ENCODE measurements at regions not wholly inside any gene's neighbourhood (a gene's known extent, or its start where the extent isn't known, plus 50 kb on each side); places are given as distances from the start of the nearest gene placed in this dataset.

DNA sequence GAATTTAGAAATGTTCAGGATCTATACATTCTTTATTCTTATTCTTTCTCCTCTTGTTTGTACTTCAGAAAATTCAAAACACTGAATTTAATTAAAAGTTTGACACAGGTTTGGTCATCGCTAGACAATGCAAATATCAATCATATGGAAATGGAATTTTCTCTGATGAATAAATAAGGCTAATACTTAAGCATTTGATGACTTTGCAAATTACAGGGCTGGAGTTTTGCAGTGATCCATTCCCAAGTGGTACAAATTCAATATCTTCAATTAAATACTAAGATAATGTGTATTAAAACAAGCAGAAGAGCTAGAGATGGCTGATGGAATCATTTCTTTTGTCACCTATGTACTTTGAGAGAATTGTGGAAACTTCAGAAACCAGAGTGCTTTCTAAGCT, 439.6 kb downstream of the DYNC2H1 start:
- no peak for DNase-seq
- TF ChIP-seq POLR2A (IDR thresholded peaks at IDR 0.05; ENCODE audit: low read length): no peak
- TF ChIP-seq GATA1 (IDR thresholded peaks at IDR 0.05; ENCODE audit: low read depth, low read length): no peak

DNA sequence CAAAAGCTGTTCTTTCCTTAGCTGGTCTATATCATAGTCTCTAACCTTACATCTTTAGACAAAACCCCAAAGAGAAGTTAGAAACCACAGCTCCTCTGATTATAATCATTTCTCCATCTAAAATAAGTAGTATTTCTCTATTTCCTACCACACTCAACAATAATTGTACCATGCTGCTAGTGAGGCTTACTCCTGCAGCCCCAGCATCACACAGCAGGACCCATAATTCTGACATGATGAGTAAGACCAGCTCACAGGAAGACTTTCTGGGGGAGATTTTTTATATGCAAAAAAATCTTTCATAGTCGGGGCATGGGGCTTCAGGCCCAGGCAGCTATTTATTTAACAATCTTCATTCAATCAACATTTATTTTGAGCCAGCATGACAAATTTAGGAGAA, 441.6 kb downstream of the DYNC2H1 start:
- no peak for DNase-seq
- no peak for TF ChIP-seq POLR2A (IDR thresholded peaks at IDR 0.05; ENCODE audit: low read length)
- TF ChIP-seq GATA1 (IDR thresholded peaks at IDR 0.05; ENCODE audit: low read depth, low read length): no peak

DNA sequence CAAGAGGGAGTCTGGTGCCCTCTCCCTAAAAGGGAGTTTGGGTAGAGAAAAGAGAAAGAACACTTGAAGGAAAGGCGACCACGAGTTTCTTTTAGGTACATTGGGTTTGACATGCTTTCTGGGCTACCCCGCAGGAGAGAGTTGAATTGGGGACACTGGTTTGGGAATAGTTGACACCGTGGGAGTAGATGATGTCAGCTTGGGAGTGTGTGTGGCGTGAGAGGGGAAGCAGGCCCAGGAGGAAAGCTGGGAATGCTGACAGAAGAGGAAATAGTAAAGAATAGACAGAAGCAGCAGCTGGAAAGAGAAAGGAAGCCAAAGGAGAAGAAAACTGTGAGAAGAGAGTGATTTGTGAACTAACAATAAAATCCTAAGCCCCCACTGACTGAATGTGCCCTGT, 442.9 kb downstream of the DYNC2H1 start:
- DNase-seq: no peak
- TF ChIP-seq GATA1 (IDR thresholded peaks at IDR 0.05; ENCODE audit: low read depth, low read length) (no peak), POLR2A (IDR thresholded peaks at IDR 0.05; ENCODE audit: low read length) (no peak)

DNA sequence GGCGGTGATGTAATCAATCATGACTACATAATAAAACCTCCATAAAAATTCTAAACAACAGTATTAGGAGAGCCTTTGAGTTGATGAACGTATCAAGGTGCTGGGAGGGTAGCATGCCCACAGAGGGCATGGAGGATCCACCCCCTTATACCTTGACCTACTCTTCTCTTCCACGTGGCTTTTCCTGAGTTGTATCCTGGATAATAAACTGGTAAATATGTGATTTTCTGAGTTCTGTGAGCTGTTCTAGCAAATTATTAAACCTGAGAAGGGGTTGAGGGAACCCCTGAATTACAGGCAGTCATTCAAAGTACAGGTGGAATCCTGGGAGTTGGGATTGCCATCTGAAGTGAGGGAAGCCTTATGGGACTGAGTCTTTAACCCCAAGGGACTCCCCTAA, 446.9 kb downstream of the DYNC2H1 start:
- TF ChIP-seq GATA1 (IDR thresholded peaks at IDR 0.05; ENCODE audit: low read depth, low read length): no peak
- TF ChIP-seq POLR2A (IDR thresholded peaks at IDR 0.05; ENCODE audit: low read length): no peak
- no peak for DNase-seq

DNA sequence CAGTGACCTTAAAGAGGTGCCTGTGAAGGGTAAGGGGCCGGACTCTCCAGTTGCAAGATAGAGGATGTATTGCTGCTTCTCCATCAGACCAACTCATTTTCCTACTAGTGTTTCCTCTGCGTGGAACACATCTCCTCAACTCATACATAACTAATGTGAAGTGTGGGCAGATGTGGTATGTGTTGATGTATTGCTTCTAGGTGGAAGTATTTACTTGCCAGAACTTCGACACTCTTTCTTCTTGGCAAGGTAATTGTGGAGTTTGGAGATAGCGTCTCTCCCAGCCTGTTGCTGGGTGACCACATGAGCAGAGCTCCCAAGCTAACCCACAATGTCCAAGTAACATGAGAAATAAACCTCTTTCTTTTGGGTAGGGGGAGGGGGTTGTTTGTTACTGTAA, 456.9 kb downstream of the DYNC2H1 start:
- DNase-seq: no peak
- TF ChIP-seq POLR2A (IDR thresholded peaks at IDR 0.05; ENCODE audit: low read length) (no peak), GATA1 (IDR thresholded peaks at IDR 0.05; ENCODE audit: low read depth, low read length) (no peak)

DNA sequence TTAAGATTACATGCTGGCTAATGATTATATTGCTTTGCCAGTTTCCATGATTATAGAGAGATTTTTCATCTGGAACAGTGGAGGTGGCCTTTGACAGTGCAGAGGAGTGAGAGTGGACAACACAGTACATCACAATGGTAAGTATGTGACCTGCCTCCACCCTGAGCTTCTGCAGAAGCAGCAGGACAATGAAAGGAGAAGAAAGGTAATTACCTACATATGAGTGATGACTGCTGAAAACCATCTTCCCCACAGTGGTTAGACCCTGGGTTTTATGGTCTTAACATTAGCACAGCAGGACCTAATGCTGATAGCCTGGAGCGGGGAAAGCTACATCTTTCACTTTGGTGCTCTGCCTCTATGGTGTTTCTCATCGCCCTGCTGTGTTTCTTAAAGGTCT, 454.7 kb upstream of the DDI1 start:
- no peak for TF ChIP-seq POLR2A (IDR thresholded peaks at IDR 0.05; ENCODE audit: low read length)
- TF ChIP-seq GATA1 (IDR thresholded peaks at IDR 0.05; ENCODE audit: low read depth, low read length): no peak
- no peak for DNase-seq

DNA sequence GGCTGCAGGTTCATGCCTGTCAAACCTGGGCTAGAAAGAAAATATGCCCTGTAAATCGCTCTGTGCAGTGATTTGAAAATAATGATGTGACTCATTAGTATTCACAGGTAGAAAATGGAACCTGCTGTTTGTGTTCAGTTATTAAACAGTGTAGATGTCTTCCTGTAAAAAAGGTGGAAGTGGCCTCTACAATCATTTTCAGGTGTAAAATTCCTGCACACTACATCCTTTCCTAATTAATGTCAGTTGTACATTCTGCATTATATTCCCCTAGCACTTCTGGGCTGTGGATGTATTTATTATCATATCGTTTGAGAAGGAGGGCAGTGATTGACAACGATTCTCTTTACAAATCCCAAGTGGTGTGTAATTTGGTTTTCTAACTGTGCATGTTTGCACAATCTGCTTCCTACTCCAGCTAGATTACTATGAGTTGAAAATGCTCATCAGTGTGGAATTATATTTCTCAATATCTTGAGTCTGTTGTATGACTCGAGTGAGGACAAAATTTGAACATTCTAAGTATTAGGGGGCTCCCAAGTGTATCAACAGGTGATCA, 454.0 kb upstream of the DDI1 start:
- no peak for DNase-seq
- TF ChIP-seq POLR2A (IDR thresholded peaks at IDR 0.05; ENCODE audit: low read length) (no peak), GATA1 (IDR thresholded peaks at IDR 0.05; ENCODE audit: low read depth, low read length) (no peak)

DNA sequence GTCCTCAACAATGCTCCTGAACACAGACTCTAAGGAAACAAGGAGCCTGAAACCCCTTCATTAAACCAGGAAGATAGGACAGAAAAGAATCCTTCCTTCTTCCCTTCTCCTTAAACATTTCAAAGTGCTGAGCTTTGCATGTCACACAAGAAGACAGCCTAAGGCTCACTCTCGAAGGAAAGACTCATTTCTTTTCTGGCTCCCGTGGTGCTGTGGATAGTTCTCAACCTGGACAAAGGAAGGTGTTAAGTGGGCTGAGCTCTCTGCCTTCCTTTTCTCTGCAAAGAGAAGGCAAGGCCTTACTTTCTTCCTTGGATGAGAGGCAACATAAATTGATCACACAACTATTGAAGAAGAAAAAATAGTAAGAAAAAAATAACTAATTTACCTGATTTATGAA, 452.4 kb upstream of the DDI1 start:
- TF ChIP-seq POLR2A (IDR thresholded peaks at IDR 0.05; ENCODE audit: low read length) (no peak), GATA1 (IDR thresholded peaks at IDR 0.05; ENCODE audit: low read depth, low read length) (no peak)
- DNase-seq: no peak

DNA sequence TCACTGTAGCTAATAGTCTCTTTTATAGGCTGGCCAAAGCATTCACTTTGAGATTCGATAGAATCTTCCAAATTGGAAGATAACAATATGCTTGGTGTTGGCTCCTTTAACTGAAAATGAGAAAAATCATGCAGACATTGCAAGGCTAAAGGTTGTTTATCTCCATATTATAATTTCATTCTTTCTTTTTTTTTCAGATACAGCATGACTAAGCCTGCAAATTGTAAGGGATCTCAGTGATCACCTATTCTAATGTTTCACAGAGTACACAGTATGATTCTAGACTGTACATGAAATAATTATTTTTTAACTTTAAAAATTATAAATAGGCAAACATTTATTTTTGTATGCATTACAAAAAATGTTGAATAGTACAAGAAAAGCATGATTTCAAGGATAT, 451.7 kb upstream of the DDI1 start:
- TF ChIP-seq GATA1 (IDR thresholded peaks at IDR 0.05; ENCODE audit: low read depth, low read length) (no peak), POLR2A (IDR thresholded peaks at IDR 0.05; ENCODE audit: low read length) (no peak)
- no peak for DNase-seq

DNA sequence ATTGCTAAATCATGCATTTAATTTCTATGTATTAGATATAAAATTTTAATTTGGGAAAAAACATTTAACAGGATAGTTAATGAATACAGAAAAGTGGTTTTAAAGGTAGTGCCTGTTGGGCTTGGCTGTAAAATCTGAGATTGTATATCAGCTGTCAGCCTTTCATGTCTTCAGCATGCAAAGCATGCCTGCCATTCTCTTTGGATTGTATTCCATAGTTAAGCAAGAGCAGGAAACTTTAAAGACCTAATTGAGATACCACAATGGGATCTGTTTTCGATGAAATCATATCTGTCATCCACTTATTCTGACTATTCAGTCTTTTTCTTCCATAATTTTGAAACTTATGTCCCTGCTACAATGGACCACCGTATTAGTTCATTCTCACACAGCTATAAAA, 451.0 kb upstream of the DDI1 start:
- DNase-seq: no peak
- TF ChIP-seq GATA1 (IDR thresholded peaks at IDR 0.05; ENCODE audit: low read depth, low read length) (no peak), POLR2A (IDR thresholded peaks at IDR 0.05; ENCODE audit: low read length) (no peak)

DNA sequence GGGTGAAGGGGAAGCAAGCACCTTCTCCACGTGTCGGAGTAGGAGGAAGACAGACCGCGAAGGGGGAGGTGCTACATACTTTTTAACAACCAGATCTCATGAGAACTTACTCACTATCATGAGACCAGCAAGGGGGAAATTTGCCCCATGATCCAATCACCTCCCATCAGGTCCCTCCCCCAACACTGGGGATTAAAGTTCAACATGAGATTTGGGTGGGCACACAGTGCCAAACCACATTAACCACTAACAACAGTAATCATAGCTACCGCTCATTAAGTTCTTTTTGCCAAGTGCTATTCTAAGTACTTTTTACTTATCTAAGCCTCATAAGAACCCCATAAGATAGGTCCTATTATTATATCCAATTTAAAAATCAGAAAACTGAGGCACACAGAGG, 450.5 kb upstream of the DDI1 start:
- TF ChIP-seq GATA1 (IDR thresholded peaks at IDR 0.05; ENCODE audit: low read depth, low read length): no peak
- DNase-seq: no peak

DNA sequence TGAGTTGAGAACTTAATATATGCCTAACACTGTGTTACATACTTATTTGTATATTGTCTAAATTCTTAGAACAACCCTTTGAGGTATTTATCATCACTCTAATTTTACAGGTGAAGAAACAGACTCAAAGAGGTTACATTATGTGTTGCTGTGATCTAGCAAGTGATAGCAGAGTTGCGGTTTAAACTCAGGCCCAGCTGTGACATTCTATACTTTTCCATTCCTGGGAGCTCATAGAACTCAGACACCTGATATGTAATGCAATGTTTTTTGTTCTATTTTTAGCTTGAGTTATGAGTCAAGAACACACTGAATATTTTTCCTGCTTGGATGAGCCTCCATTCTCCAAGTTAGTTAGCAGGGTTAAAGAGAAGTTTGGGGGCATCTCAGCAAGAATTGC, 449.7 kb upstream of the DDI1 start:
- no peak for TF ChIP-seq POLR2A (IDR thresholded peaks at IDR 0.05; ENCODE audit: low read length)
- no peak for TF ChIP-seq GATA1 (IDR thresholded peaks at IDR 0.05; ENCODE audit: low read depth, low read length)
- no peak for DNase-seq

DNA sequence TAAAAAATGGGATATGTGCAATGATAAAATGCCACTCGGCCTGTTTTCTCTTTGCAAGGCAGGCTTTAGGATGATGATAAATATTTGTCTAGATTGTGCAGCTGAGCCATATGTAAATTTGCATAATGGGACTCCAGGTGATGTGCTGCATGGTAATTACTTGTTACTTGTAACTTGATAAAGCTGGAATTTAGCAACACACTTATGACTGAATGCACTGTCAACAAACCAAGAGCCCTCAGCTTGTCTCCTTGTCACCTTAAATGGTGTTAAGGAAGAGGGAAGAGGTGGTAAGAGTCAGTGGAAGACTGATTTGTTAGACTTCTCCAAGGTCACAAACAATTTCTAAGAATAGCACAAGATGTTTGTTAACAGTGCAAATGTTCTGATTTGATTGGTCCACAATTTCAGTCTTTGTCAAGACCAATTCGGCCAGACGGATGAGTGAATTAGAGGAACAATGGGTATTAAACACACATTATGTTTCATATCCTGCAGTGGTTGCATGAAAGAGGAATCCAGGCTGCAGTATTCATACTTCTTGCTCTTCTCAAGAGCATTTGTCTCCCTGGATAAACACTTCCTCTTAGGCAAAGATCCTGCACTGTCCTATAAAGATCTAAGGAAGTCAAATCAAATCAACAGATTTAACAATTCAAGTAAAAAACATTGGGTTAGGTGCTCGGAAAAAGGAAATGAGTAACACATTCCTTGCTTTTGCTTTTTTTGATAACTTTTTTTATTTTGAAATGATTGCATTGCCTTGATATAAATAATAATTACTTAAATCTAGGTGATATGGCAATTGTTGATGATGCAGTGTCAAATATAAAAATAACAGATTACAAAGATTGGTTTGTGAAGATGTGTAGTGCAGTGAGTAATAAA, 448.3 kb upstream of the DDI1 start:
- DNase-seq: no peak
- TF ChIP-seq POLR2A (IDR thresholded peaks at IDR 0.05; ENCODE audit: low read length) (no peak), GATA1 (IDR thresholded peaks at IDR 0.05; ENCODE audit: low read depth, low read length) (no peak)

DNA sequence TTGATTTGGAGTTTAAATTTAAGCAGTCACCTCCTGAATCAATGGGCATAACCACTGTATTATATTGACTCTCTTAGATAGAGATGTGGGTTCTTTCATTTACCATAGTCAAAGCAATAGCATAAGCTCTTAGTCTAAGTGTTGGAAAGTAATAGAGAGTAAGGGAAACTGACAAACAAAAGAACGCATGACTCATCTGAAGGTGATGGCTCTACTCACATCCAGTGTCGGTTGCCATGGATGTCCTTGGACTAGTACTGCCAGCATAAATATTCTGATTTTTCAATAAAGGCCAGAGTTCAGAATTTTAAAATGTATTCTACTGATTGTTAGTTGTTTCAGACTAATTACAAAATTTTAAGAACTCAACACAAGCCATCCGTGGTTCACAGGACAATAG, 444.9 kb upstream of the DDI1 start:
- DNase-seq: no peak
- TF ChIP-seq POLR2A (IDR thresholded peaks at IDR 0.05; ENCODE audit: low read length) (no peak), GATA1 (IDR thresholded peaks at IDR 0.05; ENCODE audit: low read depth, low read length) (no peak)

DNA sequence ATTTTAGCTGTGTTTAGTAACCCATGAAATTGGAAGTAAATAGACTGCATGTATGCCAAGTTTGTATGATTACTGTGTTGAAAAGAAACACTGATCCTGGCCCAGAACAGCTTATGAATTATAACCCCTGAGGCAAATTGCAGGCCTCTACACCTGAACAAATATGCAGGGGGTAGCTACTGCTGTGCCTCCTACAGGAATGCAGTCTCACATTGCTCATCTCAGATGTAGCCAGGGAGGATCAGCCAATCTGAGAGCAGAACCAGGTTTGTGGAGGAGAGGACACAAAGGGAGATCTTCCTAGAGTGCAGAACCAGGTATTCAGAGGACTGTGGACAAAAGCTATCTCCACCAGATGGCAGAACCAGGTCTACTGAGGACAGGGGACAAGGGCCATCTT, 442.2 kb upstream of the DDI1 start:
- no peak for TF ChIP-seq GATA1 (IDR thresholded peaks at IDR 0.05; ENCODE audit: low read depth, low read length)
- no peak for DNase-seq
